ENCODE measurements at regions not wholly inside any gene's neighbourhood (a gene's known extent, or its start where the extent isn't known, plus 50 kb on each side); places are given as distances from the start of the nearest gene placed in this dataset.

DNA sequence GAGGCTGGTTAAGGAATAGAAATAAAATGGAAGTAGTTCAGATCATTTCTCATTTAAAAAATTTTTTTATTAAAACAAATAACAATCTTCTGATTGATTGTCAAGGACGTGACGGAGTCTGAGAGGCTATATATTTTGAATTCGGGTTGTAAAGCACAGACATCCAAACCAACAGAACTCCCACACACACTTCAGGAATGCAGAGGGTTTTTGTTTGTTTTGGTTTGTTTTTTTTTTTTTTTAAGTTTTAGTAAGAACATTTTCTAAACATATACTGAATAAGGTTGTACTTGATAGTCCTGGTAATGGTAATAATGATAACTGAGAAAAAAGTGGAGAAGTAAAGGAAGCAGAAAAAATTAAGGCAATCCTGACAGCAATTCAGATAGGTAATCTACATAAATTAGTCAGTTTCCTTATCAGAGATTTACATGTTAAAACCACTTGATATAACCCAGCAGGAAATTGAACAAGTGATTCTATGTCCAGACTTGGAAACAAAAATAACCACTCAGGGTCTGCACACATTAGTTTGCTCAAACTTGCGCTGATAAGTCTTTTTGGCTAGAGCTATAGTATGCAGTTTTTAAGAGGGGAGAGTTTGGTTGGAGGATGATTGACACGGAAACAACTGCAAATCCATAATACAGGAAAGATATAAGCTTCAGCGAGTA, 51.5 kb upstream of the CTAGE1 start:
- Histone ChIP-seq H3K9me2 (ENCODE audit: insufficient read depth, low read length) (no peaks in the 10 kb centered on the region), H2AFZ (ENCODE audit: low read depth, low read length) (no peak overlapping the region), H3K4me2 (ENCODE audit: low read length) (no peak overlapping the region), H3K9me3 (ENCODE audit: low read length) (no peaks in the 10 kb centered on the region), H3K27ac (ENCODE audit: low read length) (no peak overlapping the region), H4K20me1 (ENCODE audit: insufficient read depth) (no peaks in the 10 kb centered on the region), H3F3A (ENCODE audit: insufficient read depth, low read length, poor library complexity, severe bottlenecking) (no peaks in the 10 kb centered on the region), H3K36me3 (ENCODE audit: insufficient read depth, low read length) (no peaks in the 10 kb centered on the region), H3K9ac (ENCODE audit: low read length) (no peak overlapping the region), H3K4me3 (ENCODE audit: low read length) (no peak overlapping the region), H3K27me3 (ENCODE audit: insufficient read depth, low read depth, low read length) (no peaks in the 10 kb centered on the region), H3K79me2 (replicated peaks; ENCODE audit: insufficient read depth, low read length) (no peaks in the 10 kb centered on the region)
- TF ChIP-seq EZH2 (IDR thresholded peaks at IDR 0.05; ENCODE audit: borderline replicate concordance, insufficient read depth, low read length, poor library complexity, severe bottlenecking) = no peak
- TF ChIP-seq RAD21 (conservative IDR thresholded peaks at IDR 0.05) = no peak
- no peak for TF ChIP-seq MXI1 (conservative IDR thresholded peaks at IDR 0.05; ENCODE audit: poor library complexity, severe bottlenecking)
- TF ChIP-seq POLR2AphosphoS5 (IDR thresholded peaks at IDR 0.05) = no peak
- TF ChIP-seq SMC3 (conservative IDR thresholded peaks at IDR 0.05; ENCODE audit: poor library complexity) = no peak
- TF ChIP-seq TAF1 (IDR thresholded peaks at IDR 0.05; ENCODE audit: low read depth) = no peak
- TF ChIP-seq, protein P1, sequence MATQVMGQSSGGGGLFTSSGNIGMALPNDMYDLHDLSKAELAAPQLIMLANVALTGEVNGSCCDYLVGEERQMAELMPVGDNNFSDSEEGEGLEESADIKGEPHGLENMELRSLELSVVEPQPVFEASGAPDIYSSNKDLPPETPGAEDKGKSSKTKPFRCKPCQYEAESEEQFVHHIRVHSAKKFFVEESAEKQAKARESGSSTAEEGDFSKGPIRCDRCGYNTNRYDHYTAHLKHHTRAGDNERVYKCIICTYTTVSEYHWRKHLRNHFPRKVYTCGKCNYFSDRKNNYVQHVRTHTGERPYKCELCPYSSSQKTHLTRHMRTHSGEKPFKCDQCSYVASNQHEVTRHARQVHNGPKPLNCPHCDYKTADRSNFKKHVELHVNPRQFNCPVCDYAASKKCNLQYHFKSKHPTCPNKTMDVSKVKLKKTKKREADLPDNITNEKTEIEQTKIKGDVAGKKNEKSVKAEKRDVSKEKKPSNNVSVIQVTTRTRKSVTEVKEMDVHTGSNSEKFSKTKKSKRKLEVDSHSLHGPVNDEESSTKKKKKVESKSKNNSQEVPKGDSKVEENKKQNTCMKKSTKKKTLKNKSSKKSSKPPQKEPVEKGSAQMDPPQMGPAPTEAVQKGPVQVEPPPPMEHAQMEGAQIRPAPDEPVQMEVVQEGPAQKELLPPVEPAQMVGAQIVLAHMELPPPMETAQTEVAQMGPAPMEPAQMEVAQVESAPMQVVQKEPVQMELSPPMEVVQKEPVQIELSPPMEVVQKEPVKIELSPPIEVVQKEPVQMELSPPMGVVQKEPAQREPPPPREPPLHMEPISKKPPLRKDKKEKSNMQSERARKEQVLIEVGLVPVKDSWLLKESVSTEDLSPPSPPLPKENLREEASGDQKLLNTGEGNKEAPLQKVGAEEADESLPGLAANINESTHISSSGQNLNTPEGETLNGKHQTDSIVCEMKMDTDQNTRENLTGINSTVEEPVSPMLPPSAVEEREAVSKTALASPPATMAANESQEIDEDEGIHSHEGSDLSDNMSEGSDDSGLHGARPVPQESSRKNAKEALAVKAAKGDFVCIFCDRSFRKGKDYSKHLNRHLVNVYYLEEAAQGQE (IDR thresholded peaks at IDR 0.05; ENCODE audit: borderline replicate concordance) = no peak
- TF ChIP-seq EP300 (conservative IDR thresholded peaks at IDR 0.05; ENCODE audit: poor library complexity, severe bottlenecking) = no peak
- TF ChIP-seq, protein P2, sequence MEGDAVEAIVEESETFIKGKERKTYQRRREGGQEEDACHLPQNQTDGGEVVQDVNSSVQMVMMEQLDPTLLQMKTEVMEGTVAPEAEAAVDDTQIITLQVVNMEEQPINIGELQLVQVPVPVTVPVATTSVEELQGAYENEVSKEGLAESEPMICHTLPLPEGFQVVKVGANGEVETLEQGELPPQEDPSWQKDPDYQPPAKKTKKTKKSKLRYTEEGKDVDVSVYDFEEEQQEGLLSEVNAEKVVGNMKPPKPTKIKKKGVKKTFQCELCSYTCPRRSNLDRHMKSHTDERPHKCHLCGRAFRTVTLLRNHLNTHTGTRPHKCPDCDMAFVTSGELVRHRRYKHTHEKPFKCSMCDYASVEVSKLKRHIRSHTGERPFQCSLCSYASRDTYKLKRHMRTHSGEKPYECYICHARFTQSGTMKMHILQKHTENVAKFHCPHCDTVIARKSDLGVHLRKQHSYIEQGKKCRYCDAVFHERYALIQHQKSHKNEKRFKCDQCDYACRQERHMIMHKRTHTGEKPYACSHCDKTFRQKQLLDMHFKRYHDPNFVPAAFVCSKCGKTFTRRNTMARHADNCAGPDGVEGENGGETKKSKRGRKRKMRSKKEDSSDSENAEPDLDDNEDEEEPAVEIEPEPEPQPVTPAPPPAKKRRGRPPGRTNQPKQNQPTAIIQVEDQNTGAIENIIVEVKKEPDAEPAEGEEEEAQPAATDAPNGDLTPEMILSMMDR (IDR thresholded peaks at IDR 0.05; ENCODE audit: poor library complexity, severe bottlenecking) = no peak

DNA sequence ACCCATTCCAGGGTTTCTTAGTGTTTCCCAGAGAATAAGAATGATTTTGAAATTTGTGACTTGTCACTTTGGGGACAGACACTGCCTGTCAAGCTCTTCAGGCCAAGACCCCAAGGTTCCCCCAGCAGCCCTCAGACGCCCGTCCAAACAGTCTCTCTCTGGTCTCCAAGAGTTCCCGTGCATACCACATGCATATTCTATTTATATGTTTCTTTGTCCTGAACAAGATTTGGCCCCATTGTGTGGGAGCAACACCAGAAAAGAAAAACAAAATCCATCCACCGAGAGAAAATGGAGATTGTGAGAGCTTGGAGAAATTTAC, 52.2 kb upstream of the CTAGE1 start:
- Histone ChIP-seq H3F3A (ENCODE audit: insufficient read depth, low read length, poor library complexity, severe bottlenecking) (no peaks in the 10 kb centered on the region), H3K79me2 (replicated peaks; ENCODE audit: insufficient read depth, low read length) (no peaks in the 10 kb centered on the region), H3K27me3 (ENCODE audit: insufficient read depth, low read depth, low read length) (no peaks in the 10 kb centered on the region), H3K9ac (ENCODE audit: low read length) (no peak overlapping the region), H3K9me2 (ENCODE audit: insufficient read depth, low read length) (no peaks in the 10 kb centered on the region), H3K4me2 (ENCODE audit: low read length) (no peak overlapping the region), H3K9me3 (ENCODE audit: low read length) (no peaks in the 10 kb centered on the region), H3K36me3 (ENCODE audit: insufficient read depth, low read length) (no peaks in the 10 kb centered on the region), H3K4me3 (ENCODE audit: low read length) (no peak overlapping the region), H3K27ac (ENCODE audit: low read length) (no peak overlapping the region), H4K20me1 (ENCODE audit: insufficient read depth) (no peaks in the 10 kb centered on the region), H2AFZ (ENCODE audit: low read depth, low read length) (no peak overlapping the region)
- TF ChIP-seq, protein P2 (IDR thresholded peaks at IDR 0.05; ENCODE audit: poor library complexity, severe bottlenecking) = no peak
- TF ChIP-seq POLR2AphosphoS5 (IDR thresholded peaks at IDR 0.05) (no peak), TAF1 (IDR thresholded peaks at IDR 0.05; ENCODE audit: low read depth) (no peak), EP300 (conservative IDR thresholded peaks at IDR 0.05; ENCODE audit: poor library complexity, severe bottlenecking) (no peak)

All from neural cell (in vitro differentiated cells).